ENCODE measurements at regions not wholly inside any gene's neighbourhood (a gene's known extent, or its start where the extent isn't known, plus 50 kb on each side); places are given as distances from the start of the nearest gene placed in this dataset.

GRCh38 chr2:6354546-6354945 lies 511.2 kb downstream of the CMPK2 start:
- Mint-ChIP-seq H3K27ac (ENCODE audit: unreplicated experiment) (no peak overlapping the region), H3K4me1 (ENCODE audit: low read depth) (no peaks in the 10 kb centered on the region), H3K36me3 (ENCODE audit: low read depth) (no peaks in the 10 kb centered on the region), H3K27me3 (ENCODE audit: low read depth) (no peaks in the 10 kb centered on the region), H3K9me3 (ENCODE audit: low read depth) (no peaks in the 10 kb centered on the region), H3K4me3 (ENCODE audit: unreplicated experiment) (no peak overlapping the region)
- TF ChIP-seq, protein P1, sequence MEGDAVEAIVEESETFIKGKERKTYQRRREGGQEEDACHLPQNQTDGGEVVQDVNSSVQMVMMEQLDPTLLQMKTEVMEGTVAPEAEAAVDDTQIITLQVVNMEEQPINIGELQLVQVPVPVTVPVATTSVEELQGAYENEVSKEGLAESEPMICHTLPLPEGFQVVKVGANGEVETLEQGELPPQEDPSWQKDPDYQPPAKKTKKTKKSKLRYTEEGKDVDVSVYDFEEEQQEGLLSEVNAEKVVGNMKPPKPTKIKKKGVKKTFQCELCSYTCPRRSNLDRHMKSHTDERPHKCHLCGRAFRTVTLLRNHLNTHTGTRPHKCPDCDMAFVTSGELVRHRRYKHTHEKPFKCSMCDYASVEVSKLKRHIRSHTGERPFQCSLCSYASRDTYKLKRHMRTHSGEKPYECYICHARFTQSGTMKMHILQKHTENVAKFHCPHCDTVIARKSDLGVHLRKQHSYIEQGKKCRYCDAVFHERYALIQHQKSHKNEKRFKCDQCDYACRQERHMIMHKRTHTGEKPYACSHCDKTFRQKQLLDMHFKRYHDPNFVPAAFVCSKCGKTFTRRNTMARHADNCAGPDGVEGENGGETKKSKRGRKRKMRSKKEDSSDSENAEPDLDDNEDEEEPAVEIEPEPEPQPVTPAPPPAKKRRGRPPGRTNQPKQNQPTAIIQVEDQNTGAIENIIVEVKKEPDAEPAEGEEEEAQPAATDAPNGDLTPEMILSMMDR (IDR thresholded peaks at IDR 0.05) = no peak
- DNase-seq (ENCODE audit: low spot score) = no peak

- TF ChIP-seq, protein P1 (IDR thresholded peaks at IDR 0.05) = peak; percentile 21
- no peaks in the 10 kb centered on the region for H3K4me1 Mint-ChIP-seq (ENCODE audit: low read depth)
- no peak for DNase-seq (ENCODE audit: low spot score)
- no peaks in the 10 kb centered on the region for H3K9me3 Mint-ChIP-seq (ENCODE audit: low read depth)
- no peaks in the 10 kb centered on the region for H3K36me3 Mint-ChIP-seq (ENCODE audit: low read depth)
- no peak overlapping the region for H3K27ac Mint-ChIP-seq (ENCODE audit: unreplicated experiment)
- H3K4me3 Mint-ChIP-seq (ENCODE audit: unreplicated experiment) = no peak overlapping the region
- H3K27me3 Mint-ChIP-seq (ENCODE audit: low read depth) = no peaks in the 10 kb centered on the region
Observed at GRCh38 chr2:6355886-6356761, 509.6 kb downstream of the CMPK2 start.

- Mint-ChIP-seq H3K9me3 (ENCODE audit: low read depth) (no peaks in the 10 kb centered on the region), H3K27me3 (ENCODE audit: low read depth) (no peaks in the 10 kb centered on the region), H3K4me1 (ENCODE audit: low read depth) (no peaks in the 10 kb centered on the region), H3K27ac (ENCODE audit: unreplicated experiment) (no peak overlapping the region), H3K36me3 (ENCODE audit: low read depth) (no peaks in the 10 kb centered on the region), H3K4me3 (ENCODE audit: unreplicated experiment) (no peak overlapping the region)
- TF ChIP-seq, protein P1 (IDR thresholded peaks at IDR 0.05) = no peak
- DNase-seq (ENCODE audit: low spot score) = no peak
Observed at GRCh38 chr2:6358546-6358945, 507.2 kb downstream of the CMPK2 start.

- Mint-ChIP-seq H3K4me1 (ENCODE audit: low read depth) (no peaks in the 10 kb centered on the region), H3K9me3 (ENCODE audit: low read depth) (no peaks in the 10 kb centered on the region), H3K27ac (ENCODE audit: unreplicated experiment) (no peak overlapping the region), H3K36me3 (ENCODE audit: low read depth) (no peaks in the 10 kb centered on the region), H3K27me3 (ENCODE audit: low read depth) (no peaks in the 10 kb centered on the region), H3K4me3 (ENCODE audit: unreplicated experiment) (no peak overlapping the region)
- TF ChIP-seq, protein P1 (IDR thresholded peaks at IDR 0.05) = no peak
- no peak for DNase-seq (ENCODE audit: low spot score)
Observed at GRCh38 chr2:6358985-6359384, 506.7 kb downstream of the CMPK2 start.

- Mint-ChIP-seq H3K27me3 (ENCODE audit: low read depth) (no peaks in the 10 kb centered on the region), H3K4me3 (ENCODE audit: unreplicated experiment) (no peak overlapping the region), H3K36me3 (ENCODE audit: low read depth) (no peaks in the 10 kb centered on the region), H3K4me1 (ENCODE audit: low read depth) (no peaks in the 10 kb centered on the region), H3K27ac (ENCODE audit: unreplicated experiment) (no peak overlapping the region), H3K9me3 (ENCODE audit: low read depth) (no peaks in the 10 kb centered on the region)
- DNase-seq (ENCODE audit: low spot score) = no peak
- TF ChIP-seq, protein P1 (IDR thresholded peaks at IDR 0.05) = no peak
Observed at GRCh38 chr2:6359964-6360363, 505.7 kb downstream of the CMPK2 start.

Data from chondrocyte (in vitro differentiated cells).